CD4-positive, alpha-beta T cell treated with Interleukin-2 at 100 ng/mL for 4 hours (primary cell): ENCODE measurements at regions not wholly inside any gene's neighbourhood (a gene's known extent, or its start where the extent isn't known, plus 50 kb on each side); places are given as distances from the start of the nearest gene placed in this dataset.
"Not testable (repeated sequence)": the region's sequence is repeated elsewhere in the genome, so short reads cannot be mapped to it uniquely, and the experiment has no call there.

Experiments used
- DNase-seq: peaks from one replicate; pipeline ENCODE4 v3.0.0-alpha.2; 2020; ENCODE audit warnings: low spot score

DNA sequence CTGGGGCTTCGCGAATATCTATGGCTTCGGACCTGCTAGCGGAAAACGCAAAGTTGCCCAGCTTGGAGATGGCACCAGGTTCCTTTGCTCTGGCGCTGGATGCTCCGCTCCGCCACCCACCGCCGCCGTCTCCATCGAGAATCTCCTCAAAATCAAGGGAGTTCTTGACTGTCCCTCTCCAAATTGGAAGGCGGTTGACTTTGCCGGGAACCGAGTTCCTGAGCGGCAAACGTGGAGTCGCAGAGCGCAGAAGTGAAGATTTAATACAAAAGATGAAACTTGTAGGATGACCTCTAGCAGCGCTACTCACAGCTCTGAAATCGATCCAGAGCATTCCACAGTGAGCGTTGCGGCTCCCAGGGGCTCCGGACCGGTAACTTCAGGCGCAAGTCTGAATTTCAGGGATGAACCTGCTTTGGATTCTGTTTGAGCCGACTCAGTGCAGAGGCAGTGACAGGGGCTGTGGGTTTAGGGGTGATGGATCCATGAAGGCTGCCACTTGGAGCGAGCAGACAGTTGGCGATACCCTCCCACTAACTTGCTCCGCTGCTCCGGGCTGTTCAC, 1641.5 kb upstream of the C9orf72 start:
- no peak for DNase-seq

DNA sequence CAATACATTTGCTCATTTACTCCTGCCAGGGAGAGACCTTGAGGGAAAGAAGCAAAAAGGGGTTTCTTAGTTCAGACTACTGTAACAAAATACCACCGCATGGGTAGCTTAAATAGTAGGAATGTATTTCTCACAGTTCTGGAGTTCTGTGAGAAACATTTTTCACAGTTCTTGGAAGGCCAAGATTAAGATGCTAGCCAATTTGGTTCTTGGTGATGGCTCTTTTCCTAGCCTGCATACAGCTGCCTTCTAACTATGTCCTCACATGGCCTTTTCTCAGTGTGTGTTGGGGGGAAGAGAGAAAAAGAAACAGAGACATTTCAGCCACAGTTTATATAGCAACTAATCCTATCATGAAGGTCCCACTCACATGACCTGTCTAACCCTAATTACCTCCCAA, 1644.7 kb upstream of the C9orf72 start:
- no peak for DNase-seq

DNA sequence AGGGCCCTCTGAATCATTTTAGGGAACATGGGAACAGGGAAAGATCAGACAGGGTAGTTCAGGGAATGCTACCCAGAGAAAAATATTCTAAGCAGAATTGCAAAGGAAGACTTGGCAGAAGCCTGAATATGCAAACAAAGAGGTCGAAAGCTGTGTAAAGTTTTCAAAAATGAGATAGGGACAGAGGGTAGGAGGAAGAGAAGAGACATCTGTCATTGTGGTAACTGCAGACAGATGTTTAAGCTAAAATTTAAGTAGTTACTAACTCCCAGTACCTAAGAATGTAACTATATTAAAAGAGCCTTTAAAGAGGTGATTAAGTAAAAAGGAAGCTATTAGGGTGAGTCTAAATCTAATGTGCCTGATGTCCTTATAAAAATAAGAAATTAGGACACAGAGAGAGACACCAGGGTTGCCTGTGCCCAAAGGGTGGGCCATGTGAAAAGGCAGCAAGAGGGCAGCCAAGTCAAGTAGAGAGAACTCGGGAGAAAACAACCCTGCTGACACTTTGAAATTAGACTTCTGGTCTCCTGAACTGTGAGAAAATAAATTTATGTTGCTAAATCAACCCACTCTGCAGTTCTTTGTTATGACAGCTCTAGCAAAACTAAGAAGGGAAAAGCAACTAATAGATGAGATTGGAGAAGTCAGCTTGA, 1647.4 kb upstream of the C9orf72 start:
- no peak for DNase-seq

DNA sequence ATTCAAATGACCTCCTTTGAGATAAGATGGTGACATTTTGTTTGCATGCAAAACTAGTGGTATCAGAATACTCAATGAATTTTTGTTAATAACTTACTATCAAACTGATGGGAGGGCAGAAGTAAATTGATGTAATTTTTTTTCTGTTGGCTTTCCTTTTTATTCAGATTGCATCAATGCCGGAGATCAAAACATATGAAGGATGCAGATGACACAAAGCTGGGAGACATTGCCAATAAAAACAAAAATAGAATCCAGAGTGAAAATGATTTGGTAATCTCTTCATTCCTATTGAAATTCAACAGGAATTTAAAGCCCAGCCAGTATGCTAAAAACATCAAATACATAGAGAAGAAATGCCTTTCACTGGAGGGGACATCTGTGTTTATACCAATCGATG, 1655.3 kb upstream of the C9orf72 start:
- no peak for DNase-seq

DNA sequence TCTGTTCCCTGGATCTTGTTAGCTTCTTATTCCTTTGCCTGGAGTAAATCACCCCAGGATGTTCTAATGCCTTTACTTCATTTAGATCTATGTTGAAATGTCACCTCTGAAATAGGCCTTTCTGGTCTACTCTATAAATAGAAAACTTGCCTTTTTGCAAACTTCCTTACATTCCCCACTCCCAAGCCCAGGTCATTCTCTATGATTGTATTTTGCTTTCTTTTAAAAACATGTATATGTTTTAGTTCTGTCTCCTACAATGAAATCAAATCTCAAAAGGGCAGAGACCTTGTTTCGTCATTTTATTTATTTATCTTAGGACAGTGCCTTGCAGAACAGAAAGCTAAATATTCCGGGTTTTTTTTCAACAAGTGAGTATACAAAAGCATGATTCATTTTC, 1657.7 kb upstream of the C9orf72 start:
- no peak for DNase-seq

DNA sequence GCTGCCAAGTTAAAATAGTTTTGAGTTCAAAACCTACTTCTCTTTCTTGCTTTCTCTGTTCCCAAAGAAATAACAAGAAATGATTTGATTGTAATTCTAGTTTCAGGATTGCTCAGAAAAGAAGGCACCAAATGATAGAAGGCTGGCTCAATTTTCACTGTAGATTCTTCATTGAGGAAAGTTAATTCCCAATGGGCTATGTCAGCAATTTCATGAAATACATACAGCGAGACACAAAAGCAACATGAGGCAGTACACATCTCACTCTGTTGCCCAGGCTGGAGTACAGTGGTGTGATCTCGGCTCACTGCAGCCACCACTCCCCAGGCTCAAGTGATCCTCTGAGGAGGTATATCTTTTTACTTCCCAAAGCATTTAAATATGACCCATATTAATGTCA, 1659.9 kb upstream of the C9orf72 start:
- DNase-seq, result no peak

DNA sequence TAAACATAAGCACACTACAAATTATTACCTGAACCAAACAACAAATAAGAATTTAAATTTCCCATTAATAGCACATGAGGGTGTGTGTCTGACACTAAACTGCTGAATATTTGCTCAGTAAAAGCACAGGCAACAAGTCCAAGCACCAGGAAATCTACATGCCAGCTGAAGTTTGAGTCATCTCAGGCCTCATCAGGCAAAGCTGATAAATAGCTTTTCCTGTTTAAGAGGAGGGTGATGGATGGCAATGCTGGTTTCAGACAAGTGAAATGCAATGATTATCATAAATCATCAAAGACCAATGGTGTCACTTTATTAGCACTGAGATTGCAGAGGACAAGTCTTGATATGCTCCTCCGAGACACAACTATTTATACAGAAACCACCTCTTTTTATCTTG, 1668.0 kb upstream of the C9orf72 start:
- DNase-seq, result no peak

DNA sequence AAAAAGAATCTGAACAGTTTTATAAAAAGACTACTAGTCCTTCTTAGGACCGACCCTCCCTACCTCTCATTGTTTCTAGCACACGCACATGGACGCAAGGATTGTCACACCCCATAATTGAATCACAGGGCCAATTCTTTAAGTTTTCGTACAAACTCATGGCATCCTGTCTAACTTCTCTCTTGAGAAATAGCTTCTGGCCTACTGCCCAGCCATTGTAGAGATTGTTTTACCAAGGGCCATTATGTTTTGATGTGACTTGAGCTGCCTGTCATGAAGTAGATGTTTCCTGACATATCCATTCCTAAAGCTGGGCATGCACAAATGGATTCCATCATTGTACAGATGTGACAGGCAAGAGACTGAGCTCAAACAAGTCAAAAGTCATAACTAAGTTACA, 1672.1 kb upstream of the C9orf72 start:
- no peak for DNase-seq

DNA sequence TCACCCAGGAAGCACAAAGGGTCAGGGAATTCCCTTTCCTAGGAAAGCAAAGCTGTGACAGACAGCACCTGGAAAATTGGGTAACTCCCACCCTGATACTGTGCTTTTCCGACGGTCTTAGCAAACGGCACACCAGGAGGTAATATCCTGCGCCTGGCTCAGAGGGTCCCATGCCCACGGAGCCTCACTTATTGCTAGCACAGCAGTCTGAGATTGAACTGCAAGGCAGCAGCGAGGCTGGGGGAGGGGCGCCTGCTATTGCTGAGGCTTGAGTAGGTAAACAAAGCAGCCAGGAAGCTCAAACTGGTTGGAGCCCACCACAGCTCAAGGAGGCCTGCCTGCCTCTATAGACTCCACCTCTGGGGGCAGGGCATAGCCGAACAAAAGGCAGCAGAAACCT, 1697.1 kb upstream of the C9orf72 start:
- not testable (repeated sequence) for DNase-seq

DNA sequence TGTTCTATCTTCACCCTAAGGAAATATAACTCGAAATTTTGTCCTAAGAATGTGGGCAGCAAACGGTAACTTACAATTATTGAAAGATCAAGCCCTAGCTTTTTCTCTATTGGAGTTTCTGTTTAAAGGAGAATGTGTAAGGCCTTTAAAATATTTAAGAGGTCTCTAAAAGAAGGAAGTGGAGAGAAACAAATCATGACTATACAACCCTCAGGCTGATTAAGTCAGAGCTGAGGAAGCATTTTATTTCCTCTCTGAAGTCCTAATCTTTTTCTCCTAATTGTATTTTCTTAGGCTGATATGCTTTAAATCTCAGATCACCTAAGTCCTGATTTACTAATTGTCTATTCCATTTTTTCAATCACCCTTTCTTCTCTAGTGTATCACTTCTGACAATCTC, 1708.8 kb upstream of the C9orf72 start:
- DNase-seq, result no peak

DNA sequence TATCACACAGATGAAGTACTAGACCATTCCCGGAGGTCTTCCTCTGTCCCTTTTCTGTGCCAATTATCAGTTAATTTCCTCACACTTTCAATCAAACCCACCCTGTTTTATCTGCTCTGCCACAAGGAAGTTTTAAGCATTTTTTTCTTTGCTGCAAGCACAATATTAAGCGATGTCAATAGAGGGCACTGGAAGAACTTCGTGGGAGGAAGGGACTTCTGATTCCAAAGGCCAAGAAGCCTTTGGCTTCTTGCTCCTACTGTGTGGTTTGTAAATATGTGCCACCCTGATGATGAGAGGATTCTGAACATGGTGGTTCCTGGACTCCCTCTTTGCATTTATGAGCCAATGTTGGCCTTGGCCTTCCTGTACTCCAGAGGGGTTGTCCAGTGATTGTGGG, 1712.5 kb upstream of the C9orf72 start:
- DNase-seq, result no peak

DNA sequence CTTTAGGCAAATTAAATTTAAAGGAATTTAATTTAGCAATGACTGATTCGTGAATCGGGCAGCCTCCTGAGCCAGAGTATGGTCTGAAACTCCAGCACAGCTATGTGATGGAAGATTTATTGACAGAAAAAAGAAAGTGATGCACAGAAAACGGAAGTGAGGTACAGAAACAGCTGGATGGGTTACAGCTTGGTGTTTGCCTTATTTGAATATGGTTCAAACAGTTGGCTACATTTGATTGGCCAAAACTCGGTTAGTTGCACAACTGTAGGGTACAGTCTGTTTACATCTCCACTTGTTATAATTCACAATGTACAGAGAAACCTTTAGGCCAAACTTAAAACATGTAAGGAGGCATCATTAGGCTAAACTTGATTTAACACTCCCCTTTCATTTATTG, 1716.1 kb upstream of the C9orf72 start:
- DNase-seq, result no peak

DNA sequence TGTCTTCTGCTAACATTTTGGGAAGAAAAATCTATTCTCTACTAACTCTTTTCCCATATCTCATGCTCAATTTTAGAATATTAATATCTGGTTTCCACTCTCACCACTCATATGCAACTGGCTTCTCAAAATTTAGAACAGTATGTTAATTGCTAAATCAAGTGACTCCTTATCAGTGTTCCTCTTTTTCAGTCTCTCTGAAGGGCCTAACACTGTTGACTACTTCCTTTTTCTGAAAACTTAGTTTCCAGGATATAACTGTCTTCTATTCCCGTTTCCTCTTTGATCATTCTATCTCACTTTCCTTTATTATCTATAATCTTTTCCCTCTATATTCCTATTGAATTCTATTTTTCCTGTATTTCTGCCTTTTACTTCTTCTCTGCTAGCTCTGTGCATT, 1717.2 kb upstream of the C9orf72 start:
- DNase-seq, result no peak

DNA sequence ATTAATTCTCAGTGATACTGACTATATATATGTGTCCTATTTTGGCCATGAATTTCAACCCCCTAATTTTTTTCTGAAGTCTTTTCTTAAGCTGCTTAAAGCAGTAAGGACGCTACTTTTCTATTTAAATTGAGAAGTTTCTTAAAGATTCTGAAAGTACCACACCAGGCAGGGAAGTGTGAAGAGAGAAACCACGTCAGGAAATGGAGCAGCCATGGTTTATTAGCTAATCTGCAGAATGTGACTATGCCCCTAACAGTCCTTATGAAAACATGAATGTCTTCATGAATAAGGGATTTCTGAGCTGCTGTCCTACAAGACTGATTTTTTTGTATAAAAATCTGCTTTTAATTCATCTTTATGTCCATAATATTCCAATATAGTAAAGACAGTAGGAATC, 1724.3 kb upstream of the C9orf72 start:
- DNase-seq, result no peak

DNA sequence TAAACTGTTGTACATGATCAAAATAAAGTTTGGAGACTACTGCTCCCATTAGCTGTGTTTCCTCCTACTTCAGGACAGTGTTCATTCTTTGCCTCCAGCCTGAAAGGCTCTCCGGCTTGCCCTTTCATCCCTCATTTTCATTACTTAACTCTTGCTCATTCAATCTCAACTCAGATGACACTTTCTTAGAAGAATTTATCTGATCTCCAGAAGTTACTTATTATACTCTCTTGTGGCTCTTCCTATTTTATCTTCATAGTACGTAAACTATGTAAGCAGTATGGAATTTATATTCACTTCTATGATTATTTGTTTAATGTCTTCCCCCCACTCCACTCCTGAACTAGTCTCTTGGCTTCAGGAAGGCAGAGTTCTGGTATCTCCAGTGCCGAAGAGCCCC, 1737.9 kb upstream of the C9orf72 start:
- no peak for DNase-seq

DNA sequence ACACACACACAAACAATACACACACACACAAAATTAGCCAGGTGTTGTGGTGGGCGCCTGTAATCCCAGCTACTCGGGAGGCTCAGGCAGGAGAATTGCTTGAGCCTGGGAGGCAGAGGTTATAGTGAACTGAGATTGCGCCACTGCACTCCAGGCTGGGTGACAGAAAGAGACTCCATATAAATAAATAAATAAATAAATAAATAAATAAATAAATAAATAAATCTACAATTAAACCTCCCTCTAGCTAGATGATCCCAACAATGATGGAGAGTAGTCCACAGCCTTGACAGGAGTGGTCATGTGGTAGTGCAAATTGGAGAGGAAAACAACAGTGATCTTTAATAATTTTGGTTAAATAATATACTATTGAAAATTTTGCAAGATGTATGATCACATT, 1739.0 kb upstream of the C9orf72 start:
- no peak for DNase-seq

DNA sequence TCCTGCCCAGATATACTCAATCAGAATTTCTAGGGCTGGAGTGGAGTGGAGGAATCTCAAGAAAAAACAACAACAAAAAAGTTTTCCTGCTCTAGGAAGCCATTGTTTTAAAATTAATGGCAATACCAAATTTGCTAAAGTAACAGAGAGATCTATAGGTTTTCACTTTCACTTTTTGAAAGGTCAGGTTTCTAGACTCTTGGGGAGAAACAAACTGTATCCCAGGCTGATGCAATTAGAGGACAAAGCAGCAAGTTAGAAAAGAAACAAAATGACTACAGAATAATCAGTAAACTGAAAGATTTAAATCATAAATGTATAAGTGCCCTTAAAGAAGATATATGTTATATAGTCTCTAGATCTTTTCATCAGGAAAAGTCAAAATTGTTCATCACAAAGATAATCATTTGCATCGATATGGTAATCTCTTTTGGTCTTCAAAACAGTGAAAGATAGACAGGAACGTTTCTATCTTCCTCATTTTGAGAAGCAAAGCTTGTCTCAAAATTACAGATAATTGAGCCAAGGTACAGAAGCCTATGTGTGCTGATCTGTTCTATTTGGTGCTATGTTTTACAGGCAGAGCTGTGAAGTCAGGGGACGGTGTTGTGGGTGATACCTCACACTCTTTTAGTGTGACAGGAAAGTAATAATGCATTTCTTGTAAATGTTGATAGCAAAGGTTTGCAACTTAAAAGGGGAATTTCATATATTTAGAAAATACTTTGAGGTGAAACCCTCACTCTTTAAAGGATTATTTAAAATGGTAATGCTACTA, 1746.6 kb upstream of the C9orf72 start:
- DNase-seq, result no peak

DNA sequence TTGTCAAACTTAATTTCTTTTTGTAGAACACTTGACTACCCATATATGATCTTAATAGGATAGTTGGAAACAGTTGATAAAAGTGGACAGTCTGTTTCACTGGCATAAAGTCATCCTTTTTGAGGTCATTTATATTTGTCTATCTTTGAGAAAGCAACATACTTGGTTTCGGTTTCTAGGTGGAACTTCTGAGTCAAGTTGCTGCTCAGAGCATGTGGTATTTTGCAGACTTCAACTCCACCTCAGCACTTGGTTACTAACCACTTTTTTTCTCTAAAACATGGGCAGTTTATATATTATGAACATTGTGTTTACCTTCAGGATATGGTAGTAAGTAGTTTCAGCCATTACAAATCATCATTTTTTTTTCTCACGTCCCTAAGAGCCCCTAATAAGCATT, 1749.0 kb upstream of the C9orf72 start:
- no peak for DNase-seq

DNA sequence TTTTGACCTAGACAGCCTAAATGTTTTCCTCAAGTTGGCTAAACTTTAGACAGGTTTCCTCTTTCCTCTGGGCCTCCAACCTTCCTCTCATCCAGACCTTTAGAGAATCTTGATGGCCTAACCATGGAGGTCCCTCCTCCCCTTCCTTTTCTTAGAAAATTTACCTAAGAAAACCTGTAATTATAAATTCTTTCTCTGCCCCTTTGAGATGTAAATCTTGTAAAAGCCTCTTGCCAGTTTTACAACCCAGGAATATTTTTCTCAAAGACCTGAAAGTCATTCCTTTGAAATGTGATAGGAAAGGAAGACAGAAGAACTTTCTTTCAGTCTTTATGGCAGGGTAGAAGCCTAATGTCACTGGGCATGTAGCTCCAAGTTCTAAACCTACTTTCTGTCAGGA, 1752.6 kb upstream of the C9orf72 start:
- DNase-seq, result no peak

DNA sequence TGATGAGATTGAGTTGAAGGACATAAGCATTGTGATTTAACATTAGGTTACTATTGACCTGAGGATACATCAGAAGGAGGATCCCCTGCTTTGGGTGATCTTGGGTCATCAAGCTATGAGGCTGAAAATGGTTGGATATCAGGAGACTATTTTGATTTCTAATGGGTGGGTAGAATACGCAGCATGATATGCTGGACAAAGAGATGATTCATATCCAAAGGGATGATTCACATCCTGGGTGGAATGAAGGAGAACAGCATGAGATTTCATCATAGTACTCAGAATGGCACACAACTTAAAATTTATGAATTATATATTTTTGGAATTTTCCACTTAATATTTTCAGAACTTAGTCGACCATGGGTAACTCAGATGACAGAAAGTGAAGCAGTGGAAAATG, 1759.5 kb upstream of the C9orf72 start:
- DNase-seq, result no peak

DNA sequence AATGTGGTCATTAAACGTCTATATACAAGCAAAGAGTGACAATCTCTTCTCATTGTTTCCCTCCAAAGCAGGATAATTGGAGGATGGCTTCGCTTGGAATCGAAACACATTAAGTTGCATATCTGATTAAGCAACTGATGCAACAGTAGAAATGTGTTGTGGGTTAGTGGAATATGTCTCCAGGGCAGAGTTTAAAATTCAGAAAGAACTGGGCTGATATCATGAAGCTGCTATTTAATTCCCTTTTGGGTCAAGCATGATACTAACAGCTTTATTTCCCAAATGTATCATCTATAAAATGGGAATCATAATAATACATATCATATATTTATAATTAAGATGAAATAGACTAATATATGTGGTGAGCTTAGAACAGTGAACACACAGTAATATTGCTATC, 1763.0 kb upstream of the C9orf72 start:
- DNase-seq, result no peak

DNA sequence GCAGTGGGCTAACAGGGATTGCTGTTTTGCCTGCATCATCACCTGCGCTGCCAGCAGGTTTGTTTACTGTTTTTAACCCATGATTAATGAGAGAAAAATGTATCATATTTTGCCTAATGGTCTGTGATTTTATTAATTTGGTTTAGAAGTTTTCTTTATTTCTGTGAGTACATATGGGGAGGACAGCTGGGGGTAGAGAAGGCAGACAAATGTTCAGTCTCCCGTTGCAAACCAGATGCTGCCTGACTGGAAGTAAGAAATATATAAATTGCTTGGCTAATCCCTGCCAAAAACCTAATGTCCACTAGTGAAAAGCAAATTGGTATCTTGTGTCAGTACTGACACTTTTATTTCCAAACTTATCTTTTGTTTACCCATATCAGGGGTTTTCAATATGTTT, 1766.1 kb upstream of the C9orf72 start:
- no peak for DNase-seq

DNA sequence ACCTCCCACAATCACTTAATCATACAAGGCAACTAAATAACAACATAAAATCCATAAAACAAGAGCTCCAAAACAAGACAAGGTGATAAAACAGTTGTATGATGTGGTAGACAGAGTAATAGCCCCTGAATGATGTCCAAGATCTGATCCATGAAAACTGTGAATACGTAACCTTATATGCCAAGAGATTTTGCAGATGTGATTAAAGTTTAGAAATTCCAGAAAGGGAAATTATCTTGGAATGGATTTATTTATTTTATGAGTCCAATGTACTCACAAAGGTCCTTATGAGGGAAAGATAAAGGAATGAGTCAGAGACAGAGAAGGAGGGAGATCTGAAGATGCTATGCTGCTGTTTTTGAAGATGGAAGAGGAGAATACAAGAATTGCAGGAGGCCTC, 1775.7 kb upstream of the C9orf72 start:
- DNase-seq, result no peak

DNA sequence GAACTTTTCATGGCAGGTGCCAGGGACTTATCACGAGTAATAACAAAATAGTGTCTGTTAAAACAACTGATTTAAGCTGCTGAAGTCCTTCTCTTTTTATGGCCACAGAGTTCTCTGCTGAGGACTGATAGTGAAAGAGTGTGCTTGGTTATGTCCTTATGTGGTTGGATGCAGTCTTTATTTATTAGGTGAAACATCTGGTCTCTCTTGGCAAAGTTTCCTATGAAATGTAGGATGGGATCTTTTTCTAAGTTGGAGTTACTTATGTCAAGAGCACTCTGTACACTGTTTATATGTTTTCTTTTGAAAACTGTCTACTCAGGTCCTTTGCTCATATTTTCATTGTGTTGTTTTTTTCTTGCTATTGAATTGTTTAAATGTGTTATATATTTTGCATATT, 1816.1 kb upstream of the C9orf72 start:
- DNase-seq, result no peak
